Lower leg skin (tissue), 3 donors: ENCODE measurements at regions not wholly inside any gene's neighbourhood (a gene's known extent, or its start where the extent isn't known, plus 50 kb on each side); places are given as distances from the start of the nearest gene placed in this dataset.

ENCODE experiments used
- CTCF ChIP-seq, 3 donors: fragments of 450-650 bp; IDR thresholded peaks; one replicate each; pipeline ENCODE4 v1.5.1; 2016; ENCODE audit warnings: antibody characterized with exemption in 3 of 3, mild to moderate bottlenecking in 3 of 3, moderate library complexity in 2 of 3
- POLR2A ChIP-seq, 2 donors: fragments of 450-650 bp; IDR thresholded peaks; one replicate each; pipeline ENCODE4 v1.6.1; 2016 to 2017; ENCODE audit warnings: antibody characterized with exemption in 2 of 2, mild to moderate bottlenecking in 1 of 2, moderate library complexity in 1 of 2

GRCh38 chr14:97457575-97458085, 660.4 kb downstream of the VRK1 start:
- TF ChIP-seq CTCF (IDR thresholded peaks at IDR 0.05) (no peak), POLR2A (IDR thresholded peaks at IDR 0.05) (no peak)
